GM12878 (cell line): ENCODE measurements at regions not wholly inside any gene's neighbourhood (a gene's known extent, or its start where the extent isn't known, plus 50 kb on each side); places are given as distances from the start of the nearest gene placed in this dataset.

Experiments used
- ASH2L ChIP-seq: fragments of 300-600, 200-600 bp; sonication (generic); IDR thresholded peaks from 2 replicates; pipeline ENCODE4 v1.6.1; 2017; ENCODE audit warnings: low read depth, mild to moderate bottlenecking, borderline replicate concordance
- ATF7 ChIP-seq: fragments of 450-650 bp; IDR thresholded peaks from 2 replicates; pipeline ENCODE4 v1.6.1; 2016; ENCODE audit warnings: low read depth, mild to moderate bottlenecking
- CBX5 ChIP-seq: sonication (generic); IDR thresholded peaks from 2 replicates; pipeline ENCODE4 v1.6.1; 2016; ENCODE audit warnings: low read depth, moderate library complexity, mild to moderate bottlenecking, inconsistent platforms
- EZH2 ChIP-seq: IDR thresholded peaks from 2 replicates; pipeline ENCODE4 v1.6.1; 2012; ENCODE audit warnings: low read depth, mild to moderate bottlenecking, control low read depth, inconsistent platforms, low read length, borderline replicate concordance; ENCODE audit not compliant: control insufficient read depth
- FOS ChIP-seq: IDR thresholded peaks from 3 replicates; pipeline ENCODE4 v1.6.1; 2011; ENCODE audit warnings: borderline replicate concordance; ENCODE audit not compliant: insufficient read length; ENCODE audit errors: extremely low read depth
- IKZF1 ChIP-seq: fragments of 450-650 bp; conservative IDR thresholded peaks from 2 replicates; pipeline ENCODE4 v1.6.1; 2017; ENCODE audit warnings: antibody characterized with exemption, mild to moderate bottlenecking
- KAT2A ChIP-seq: conservative IDR thresholded peaks from 2 replicates; pipeline ENCODE4 v1.6.1; 2011; ENCODE audit warnings: low read depth, low read length; ENCODE audit not compliant: control insufficient read depth
- NFYA ChIP-seq: IDR thresholded peaks from 2 replicates; pipeline ENCODE4 v1.6.1; 2011; ENCODE audit warnings: low read depth, mild to moderate bottlenecking, low read length, improper control_type of control experiment, borderline replicate concordance
- RB1 ChIP-seq: fragments of 450-650 bp; formaldehyde crosslinking; IDR thresholded peaks from 2 replicates; pipeline ENCODE4 v1.6.1; 2017; ENCODE audit warnings: mild to moderate bottlenecking, borderline replicate concordance
- SMAD5 ChIP-seq: IDR thresholded peaks from 2 replicates; pipeline ENCODE4 v1.6.1; 2016; ENCODE audit warnings: antibody characterized with exemption, low read depth
- SPI1 ChIP-seq: IDR thresholded peaks from 2 replicates; pipeline ENCODE4 v1.6.1; 2011; ENCODE audit warnings: low read depth, mild to moderate bottlenecking, low read length, moderate library complexity, borderline replicate concordance; ENCODE audit not compliant: insufficient read depth
- SRF ChIP-seq, 2 experiments: IDR thresholded peaks; 2 replicates each; pipeline ENCODE4 v1.6.1; 2011; ENCODE audit warnings: low read depth in 2 of 2, low read length in 2 of 2, mild to moderate bottlenecking in 1 of 2, moderate library complexity in 1 of 2
- STAT3 ChIP-seq: IDR thresholded peaks from 2 replicates; pipeline ENCODE4 v1.6.1; 2011; ENCODE audit warnings: low read depth, low read length, improper control_type of control experiment
- TCF12 ChIP-seq: IDR thresholded peaks from 2 replicates; pipeline ENCODE4 v1.6.1; 2011; ENCODE audit warnings: low read depth, mild to moderate bottlenecking, low read length
- TCF7 ChIP-seq: IDR thresholded peaks from 2 replicates; pipeline ENCODE4 v1.6.1; 2014; ENCODE audit warnings: antibody characterized with exemption, borderline replicate concordance
- ZNF207 ChIP-seq: fragments of 450-650 bp; IDR thresholded peaks from 2 replicates; pipeline ENCODE4 v1.6.1; 2014; ENCODE audit warnings: antibody characterized with exemption, mild to moderate bottlenecking, borderline replicate concordance
- ZNF384 ChIP-seq: IDR thresholded peaks from 2 replicates; pipeline ENCODE4 v1.6.1; 2012; ENCODE audit warnings: low read depth, mild to moderate bottlenecking, low read length, improper control_type of control experiment, borderline replicate concordance
- TF ChIP-seq, protein P1 (sequence below): IDR thresholded peaks from 2 replicates; pipeline ENCODE4 v1.6.1; 2012; ENCODE audit warnings: improper control_type of control experiment, low read depth, low read length; ENCODE audit not compliant: insufficient replicate concordance
- TF ChIP-seq, protein P2 (sequence below): fragments of 150-350 bp; IDR thresholded peaks from 2 replicates; pipeline ENCODE4 v1.6.1; 2016; ENCODE audit warnings: low read depth, low read length
- TF ChIP-seq, protein P3 (sequence below): IDR thresholded peaks from 2 replicates; pipeline ENCODE4 v1.6.1; 2012; ENCODE audit warnings: low read depth, low read length, improper control_type of control experiment
- TF ChIP-seq, protein P4 (sequence below): IDR thresholded peaks from 2 replicates; pipeline ENCODE4 v1.6.1; 2012; ENCODE audit warnings: low read depth, low read length, improper control_type of control experiment

DNA sequence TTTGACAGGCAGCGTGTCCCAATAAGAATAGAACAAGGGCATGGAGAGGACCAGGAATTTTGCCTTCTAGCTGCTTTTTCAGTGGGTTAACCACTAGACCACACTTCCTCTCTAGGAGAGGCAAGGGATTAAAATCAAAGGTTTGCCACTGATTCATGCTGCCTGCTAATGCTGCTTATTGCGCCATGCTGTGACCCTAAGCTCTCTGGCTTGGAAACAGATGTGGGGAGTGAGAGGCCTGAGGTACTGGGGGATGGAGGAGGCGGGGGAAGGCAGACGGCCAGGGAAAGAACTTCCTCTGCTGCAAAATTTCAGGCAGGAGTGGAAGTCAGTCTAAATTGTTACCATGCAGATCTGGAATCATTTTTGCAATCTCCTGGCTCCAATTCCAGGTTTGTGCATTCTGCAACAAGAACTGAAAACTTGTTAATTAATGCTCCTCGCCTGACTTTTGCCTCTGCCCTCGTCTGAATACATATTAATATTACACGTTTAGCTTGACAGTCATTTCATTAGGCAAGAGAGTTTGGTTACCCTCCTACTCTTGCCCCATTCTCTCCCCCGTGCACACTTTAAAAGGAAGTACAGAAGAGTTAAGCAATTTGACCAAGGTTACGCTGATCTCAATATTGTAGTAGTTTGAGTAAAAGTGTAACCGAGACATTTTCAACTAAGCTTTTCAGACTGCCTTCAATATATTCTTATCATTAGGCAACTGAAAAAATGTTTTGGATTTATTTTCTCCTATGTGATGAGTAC is 121.7 kb upstream of the SPRED1 start (continued):
- TF ChIP-seq, protein P1, sequence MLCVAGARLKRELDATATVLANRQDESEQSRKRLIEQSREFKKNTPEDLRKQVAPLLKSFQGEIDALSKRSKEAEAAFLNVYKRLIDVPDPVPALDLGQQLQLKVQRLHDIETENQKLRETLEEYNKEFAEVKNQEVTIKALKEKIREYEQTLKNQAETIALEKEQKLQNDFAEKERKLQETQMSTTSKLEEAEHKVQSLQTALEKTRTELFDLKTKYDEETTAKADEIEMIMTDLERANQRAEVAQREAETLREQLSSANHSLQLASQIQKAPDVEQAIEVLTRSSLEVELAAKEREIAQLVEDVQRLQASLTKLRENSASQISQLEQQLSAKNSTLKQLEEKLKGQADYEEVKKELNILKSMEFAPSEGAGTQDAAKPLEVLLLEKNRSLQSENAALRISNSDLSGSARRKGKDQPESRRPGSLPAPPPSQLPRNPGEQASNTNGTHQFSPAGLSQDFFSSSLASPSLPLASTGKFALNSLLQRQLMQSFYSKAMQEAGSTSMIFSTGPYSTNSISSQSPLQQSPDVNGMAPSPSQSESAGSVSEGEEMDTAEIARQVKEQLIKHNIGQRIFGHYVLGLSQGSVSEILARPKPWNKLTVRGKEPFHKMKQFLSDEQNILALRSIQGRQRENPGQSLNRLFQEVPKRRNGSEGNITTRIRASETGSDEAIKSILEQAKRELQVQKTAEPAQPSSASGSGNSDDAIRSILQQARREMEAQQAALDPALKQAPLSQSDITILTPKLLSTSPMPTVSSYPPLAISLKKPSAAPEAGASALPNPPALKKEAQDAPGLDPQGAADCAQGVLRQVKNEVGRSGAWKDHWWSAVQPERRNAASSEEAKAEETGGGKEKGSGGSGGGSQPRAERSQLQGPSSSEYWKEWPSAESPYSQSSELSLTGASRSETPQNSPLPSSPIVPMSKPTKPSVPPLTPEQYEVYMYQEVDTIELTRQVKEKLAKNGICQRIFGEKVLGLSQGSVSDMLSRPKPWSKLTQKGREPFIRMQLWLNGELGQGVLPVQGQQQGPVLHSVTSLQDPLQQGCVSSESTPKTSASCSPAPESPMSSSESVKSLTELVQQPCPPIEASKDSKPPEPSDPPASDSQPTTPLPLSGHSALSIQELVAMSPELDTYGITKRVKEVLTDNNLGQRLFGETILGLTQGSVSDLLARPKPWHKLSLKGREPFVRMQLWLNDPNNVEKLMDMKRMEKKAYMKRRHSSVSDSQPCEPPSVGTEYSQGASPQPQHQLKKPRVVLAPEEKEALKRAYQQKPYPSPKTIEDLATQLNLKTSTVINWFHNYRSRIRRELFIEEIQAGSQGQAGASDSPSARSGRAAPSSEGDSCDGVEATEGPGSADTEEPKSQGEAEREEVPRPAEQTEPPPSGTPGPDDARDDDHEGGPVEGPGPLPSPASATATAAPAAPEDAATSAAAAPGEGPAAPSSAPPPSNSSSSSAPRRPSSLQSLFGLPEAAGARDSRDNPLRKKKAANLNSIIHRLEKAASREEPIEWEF = no peak
- TF ChIP-seq STAT3 (no peak), SRF (IDR thresholded peaks at IDR 0.05; ENCODE audit: low read depth in 2 of 2, low read length in 2 of 2) (no peak), ATF7 (no peak; the same call in 1 of the 2 replicates), ZNF384 (no peak), SPI1 (0 out of 2 replicates have a peak, but pooled peaks have one; percentile 22), TCF7 (no peak), TCF12 (no peak), IKZF1 (peak; percentile 41), RB1 (no peak), FOS (no peak), KAT2A (no peak), ZNF207 (no peak), SMAD5 (no peak), EZH2 (no peak), CBX5 (no peak), ASH2L (no peak), NFYA (no peak)
- TF ChIP-seq, protein P2, sequence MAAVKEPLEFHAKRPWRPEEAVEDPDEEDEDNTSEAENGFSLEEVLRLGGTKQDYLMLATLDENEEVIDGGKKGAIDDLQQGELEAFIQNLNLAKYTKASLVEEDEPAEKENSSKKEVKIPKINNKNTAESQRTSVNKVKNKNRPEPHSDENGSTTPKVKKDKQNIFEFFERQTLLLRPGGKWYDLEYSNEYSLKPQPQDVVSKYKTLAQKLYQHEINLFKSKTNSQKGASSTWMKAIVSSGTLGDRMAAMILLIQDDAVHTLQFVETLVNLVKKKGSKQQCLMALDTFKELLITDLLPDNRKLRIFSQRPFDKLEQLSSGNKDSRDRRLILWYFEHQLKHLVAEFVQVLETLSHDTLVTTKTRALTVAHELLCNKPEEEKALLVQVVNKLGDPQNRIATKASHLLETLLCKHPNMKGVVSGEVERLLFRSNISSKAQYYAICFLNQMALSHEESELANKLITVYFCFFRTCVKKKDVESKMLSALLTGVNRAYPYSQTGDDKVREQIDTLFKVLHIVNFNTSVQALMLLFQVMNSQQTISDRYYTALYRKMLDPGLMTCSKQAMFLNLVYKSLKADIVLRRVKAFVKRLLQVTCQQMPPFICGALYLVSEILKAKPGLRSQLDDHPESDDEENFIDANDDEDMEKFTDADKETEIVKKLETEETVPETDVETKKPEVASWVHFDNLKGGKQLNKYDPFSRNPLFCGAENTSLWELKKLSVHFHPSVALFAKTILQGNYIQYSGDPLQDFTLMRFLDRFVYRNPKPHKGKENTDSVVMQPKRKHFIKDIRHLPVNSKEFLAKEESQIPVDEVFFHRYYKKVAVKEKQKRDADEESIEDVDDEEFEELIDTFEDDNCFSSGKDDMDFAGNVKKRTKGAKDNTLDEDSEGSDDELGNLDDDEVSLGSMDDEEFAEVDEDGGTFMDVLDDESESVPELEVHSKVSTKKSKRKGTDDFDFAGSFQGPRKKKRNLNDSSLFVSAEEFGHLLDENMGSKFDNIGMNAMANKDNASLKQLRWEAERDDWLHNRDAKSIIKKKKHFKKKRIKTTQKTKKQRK = no peak
- TF ChIP-seq, protein P3, sequence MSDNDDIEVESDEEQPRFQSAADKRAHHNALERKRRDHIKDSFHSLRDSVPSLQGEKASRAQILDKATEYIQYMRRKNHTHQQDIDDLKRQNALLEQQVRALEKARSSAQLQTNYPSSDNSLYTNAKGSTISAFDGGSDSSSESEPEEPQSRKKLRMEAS = no peak
- TF ChIP-seq, protein P4, sequence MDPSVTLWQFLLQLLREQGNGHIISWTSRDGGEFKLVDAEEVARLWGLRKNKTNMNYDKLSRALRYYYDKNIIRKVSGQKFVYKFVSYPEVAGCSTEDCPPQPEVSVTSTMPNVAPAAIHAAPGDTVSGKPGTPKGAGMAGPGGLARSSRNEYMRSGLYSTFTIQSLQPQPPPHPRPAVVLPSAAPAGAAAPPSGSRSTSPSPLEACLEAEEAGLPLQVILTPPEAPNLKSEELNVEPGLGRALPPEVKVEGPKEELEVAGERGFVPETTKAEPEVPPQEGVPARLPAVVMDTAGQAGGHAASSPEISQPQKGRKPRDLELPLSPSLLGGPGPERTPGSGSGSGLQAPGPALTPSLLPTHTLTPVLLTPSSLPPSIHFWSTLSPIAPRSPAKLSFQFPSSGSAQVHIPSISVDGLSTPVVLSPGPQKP = no peak
